ENCODE measurements at regions not wholly inside any gene's neighbourhood (a gene's known extent, or its start where the extent isn't known, plus 50 kb on each side); places are given as distances from the start of the nearest gene placed in this dataset.
A peak's percentile ranks its signal among the peaks of the same experiment; 100 is the strongest.

- TF ChIP-seq POLR2A (IDR thresholded peaks at IDR 0.05; ENCODE audit: extremely low read depth, insufficient read length) = no peak
- TF ChIP-seq MYC (IDR thresholded peaks at IDR 0.05; ENCODE audit: low read depth, low read length) = no peak
- TF ChIP-seq CTCF (IDR thresholded peaks at IDR 0.05; ENCODE audit: low read depth, low read length) = no peak
- no peak for TF ChIP-seq MAX (IDR thresholded peaks at IDR 0.05; ENCODE audit: low read depth, low read length)
- DNase-seq (ENCODE audit: low read depth) = no peak
- H3K4me3 ChIP-seq (ENCODE audit: low read depth, low read length) = no peak overlapping the region
Observed at GRCh38 chr4:56112377-56112776, 163.6 kb downstream of the CEP135 start.

- H3K4me3 ChIP-seq (ENCODE audit: low read depth, low read length) = no peak overlapping the region
- no peak for TF ChIP-seq CTCF (IDR thresholded peaks at IDR 0.05; ENCODE audit: low read depth, low read length)
- TF ChIP-seq POLR2A (IDR thresholded peaks at IDR 0.05; ENCODE audit: extremely low read depth, insufficient read length) = no peak
- no peak for TF ChIP-seq MAX (IDR thresholded peaks at IDR 0.05; ENCODE audit: low read depth, low read length)
- TF ChIP-seq MYC (IDR thresholded peaks at IDR 0.05; ENCODE audit: low read depth, low read length) = no peak
- no peak for DNase-seq (ENCODE audit: low read depth)
Observed at GRCh38 chr4:56106180-56107147, 157.7 kb downstream of the CEP135 start.

GRCh38 chr4:56104188-56104587 lies 155.4 kb downstream of the CEP135 start:
- H3K4me3 ChIP-seq (ENCODE audit: low read depth, low read length) = no peak overlapping the region
- no peak for DNase-seq (ENCODE audit: low read depth)
- no peak for TF ChIP-seq MAX (IDR thresholded peaks at IDR 0.05; ENCODE audit: low read depth, low read length)

GRCh38 chr4:56102601-56103000 lies 153.9 kb downstream of the CEP135 start:
- no peak for TF ChIP-seq MYC (IDR thresholded peaks at IDR 0.05; ENCODE audit: low read depth, low read length)
- TF ChIP-seq POLR2A (IDR thresholded peaks at IDR 0.05; ENCODE audit: extremely low read depth, insufficient read length) = no peak
- no peak for TF ChIP-seq MAX (IDR thresholded peaks at IDR 0.05; ENCODE audit: low read depth, low read length)
- no peak for TF ChIP-seq CTCF (IDR thresholded peaks at IDR 0.05; ENCODE audit: low read depth, low read length)
- no peak for DNase-seq (ENCODE audit: low read depth)

GRCh38 chr4:56099378-56099786 lies 150.6 kb downstream of the CEP135 start:
- no peak overlapping the region for H3K4me3 ChIP-seq (ENCODE audit: low read depth, low read length)
- peak; percentile 9 for DNase-seq (ENCODE audit: low read depth)
- TF ChIP-seq MYC (IDR thresholded peaks at IDR 0.05; ENCODE audit: low read depth, low read length) = no peak
- no peak for TF ChIP-seq MAX (IDR thresholded peaks at IDR 0.05; ENCODE audit: low read depth, low read length)
- no peak for TF ChIP-seq CTCF (IDR thresholded peaks at IDR 0.05; ENCODE audit: low read depth, low read length)
- no peak for TF ChIP-seq POLR2A (IDR thresholded peaks at IDR 0.05; ENCODE audit: extremely low read depth, insufficient read length)

More at GRCh38 chr4:56102601-56103000, 153.9 kb downstream of the CEP135 start:
- H3K4me3 ChIP-seq (ENCODE audit: low read depth, low read length) = no peak overlapping the region

GRCh38 chr4:56093576-56093975 lies 144.8 kb downstream of the CEP135 start:
- H3K4me3 ChIP-seq (ENCODE audit: low read depth, low read length) = no peak overlapping the region
- DNase-seq (ENCODE audit: low read depth) = no peak
- TF ChIP-seq POLR2A (IDR thresholded peaks at IDR 0.05; ENCODE audit: extremely low read depth, insufficient read length) (no peak), MYC (IDR thresholded peaks at IDR 0.05; ENCODE audit: low read depth, low read length) (no peak), MAX (IDR thresholded peaks at IDR 0.05; ENCODE audit: low read depth, low read length) (no peak), CTCF (IDR thresholded peaks at IDR 0.05; ENCODE audit: low read depth, low read length) (no peak)
